ACC112 (cell line): ENCODE measurements at regions not wholly inside any gene's neighbourhood (a gene's known extent, or its start where the extent isn't known, plus 50 kb on each side); places are given as distances from the start of the nearest gene placed in this dataset.

Experiments used
- H2AFZ ChIP-seq: fragments of 200-600 bp; sonication (generic); one replicate; pipeline ENCODE4 v1.6.0; 2017; ENCODE audit warnings: antibody characterized with exemption, low read length; ENCODE audit not compliant: unreplicated experiment
- H3K27ac ChIP-seq: fragments of 200-600 bp; sonication (generic); 2 replicates; pipeline ENCODE4 v1.5.1; 2014; ENCODE audit warnings: low read depth, mild to moderate bottlenecking, antibody characterized with exemption, low read length, moderate library complexity
- H3K27me3 ChIP-seq: fragments of 200-600 bp; sonication (generic); 2 replicates; pipeline ENCODE4 v1.6.1; 2014; ENCODE audit warnings: mild to moderate bottlenecking, antibody characterized with exemption, low read length, moderate library complexity, mixed read lengths; ENCODE audit not compliant: insufficient read depth
- H3K36me3 ChIP-seq: fragments of 200-600 bp; sonication (generic); 2 replicates; pipeline ENCODE4 v1.6.1; 2016; ENCODE audit warnings: mild to moderate bottlenecking, antibody characterized with exemption, low read length, moderate library complexity, mixed read lengths; ENCODE audit not compliant: insufficient read depth
- H3K4me1 ChIP-seq: fragments of 200-600 bp; sonication (generic); one replicate; pipeline ENCODE4 v1.6.1; 2016; ENCODE audit warnings: low read length, mixed read lengths; ENCODE audit not compliant: insufficient read depth, unreplicated experiment, control insufficient read depth
- H3K4me3 ChIP-seq: fragments of 200-600 bp; sonication (generic); 2 replicates; pipeline ENCODE4 v1.5.1; 2014; ENCODE audit warnings: mild to moderate bottlenecking, low read depth, low read length
- H3K79me2 ChIP-seq: fragments of 200-600 bp; sonication (generic); one replicate; pipeline ENCODE4 v1.6.0; 2016; ENCODE audit warnings: low read length; ENCODE audit not compliant: control insufficient read depth, unreplicated experiment, insufficient read depth

DNA sequence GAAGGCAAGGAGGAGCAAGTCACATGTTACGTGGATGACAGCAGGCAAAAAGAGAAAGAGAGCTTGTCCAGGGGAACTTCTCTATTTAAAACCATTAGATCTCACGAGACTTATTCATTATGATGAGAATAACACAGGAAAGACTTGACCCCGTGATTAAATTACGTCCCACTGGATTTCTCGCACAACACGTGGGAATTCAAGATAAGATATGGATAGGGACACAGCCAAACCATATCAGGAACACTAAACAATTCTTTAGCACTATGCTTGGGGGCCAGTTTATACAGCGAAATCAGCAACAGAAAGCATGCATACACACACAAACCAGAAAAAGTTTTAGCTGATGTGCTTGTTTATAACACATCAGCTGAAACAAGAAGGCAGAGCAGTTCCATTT is 704.2 kb downstream of the OTOL1 start:
- H3K27ac ChIP-seq: no peak overlapping the region
- no peaks in the 10 kb centered on the region for H3K27me3 ChIP-seq
- no peaks in the 10 kb centered on the region for H3K36me3 ChIP-seq
- H3K4me3 ChIP-seq: no peak overlapping the region
- no peaks in the 10 kb centered on the region for H3K79me2 ChIP-seq
- no peak overlapping the region for H2AFZ ChIP-seq
- peaks cover 6% of the 10 kb centered on the region for H3K4me1 ChIP-seq

DNA sequence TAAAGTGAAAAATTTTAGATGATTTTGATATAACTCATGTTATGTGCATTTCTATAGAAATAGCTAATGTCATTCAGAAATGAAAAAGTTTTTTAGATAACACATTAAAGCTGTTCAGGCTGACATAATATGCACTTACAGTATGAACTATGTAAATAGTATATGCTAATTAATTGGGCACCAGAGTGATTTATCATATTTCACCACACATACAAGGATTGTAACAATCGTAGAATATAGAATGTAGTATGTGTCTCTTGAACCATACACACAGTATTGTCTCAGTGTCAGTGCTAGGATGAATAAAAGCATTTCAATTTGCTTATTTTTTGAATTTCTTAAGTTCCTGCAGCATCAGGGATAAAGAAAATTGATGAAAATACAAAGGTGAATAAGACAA is 710.0 kb downstream of the OTOL1 start:
- no peaks in the 10 kb centered on the region for H3K36me3 ChIP-seq
- H3K27ac ChIP-seq: no peak overlapping the region
- H3K27me3 ChIP-seq: no peaks in the 10 kb centered on the region
- no peaks in the 10 kb centered on the region for H3K79me2 ChIP-seq
- no peak overlapping the region for H2AFZ ChIP-seq
- peaks cover 6% of the 10 kb centered on the region for H3K4me1 ChIP-seq
- H3K4me3 ChIP-seq: no peak overlapping the region

DNA sequence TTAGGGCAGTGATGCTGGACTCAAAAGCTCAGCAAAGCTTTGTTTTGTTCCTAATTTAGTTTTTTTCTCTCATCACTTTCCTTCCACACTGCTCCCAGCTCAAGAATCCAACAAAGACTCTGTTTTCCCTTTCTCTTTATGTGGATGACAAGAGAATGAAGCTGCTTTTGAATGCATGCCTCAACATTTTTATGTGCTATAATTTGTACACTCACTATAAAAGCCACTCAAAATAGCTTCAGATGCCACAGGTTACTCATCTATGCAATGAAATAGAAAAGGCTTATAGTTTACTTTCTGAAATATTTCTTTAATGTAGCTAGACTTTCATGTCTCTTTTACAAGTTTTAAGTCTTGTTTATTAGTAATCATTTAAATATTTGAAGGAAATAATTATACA is 714.9 kb downstream of the OTOL1 start:
- no peaks in the 10 kb centered on the region for H3K4me1 ChIP-seq
- H2AFZ ChIP-seq: no peak overlapping the region
- no peak overlapping the region for H3K4me3 ChIP-seq
- no peak overlapping the region for H3K27ac ChIP-seq
- no peaks in the 10 kb centered on the region for H3K79me2 ChIP-seq
- H3K36me3 ChIP-seq: no peaks in the 10 kb centered on the region
- no peaks in the 10 kb centered on the region for H3K27me3 ChIP-seq

DNA sequence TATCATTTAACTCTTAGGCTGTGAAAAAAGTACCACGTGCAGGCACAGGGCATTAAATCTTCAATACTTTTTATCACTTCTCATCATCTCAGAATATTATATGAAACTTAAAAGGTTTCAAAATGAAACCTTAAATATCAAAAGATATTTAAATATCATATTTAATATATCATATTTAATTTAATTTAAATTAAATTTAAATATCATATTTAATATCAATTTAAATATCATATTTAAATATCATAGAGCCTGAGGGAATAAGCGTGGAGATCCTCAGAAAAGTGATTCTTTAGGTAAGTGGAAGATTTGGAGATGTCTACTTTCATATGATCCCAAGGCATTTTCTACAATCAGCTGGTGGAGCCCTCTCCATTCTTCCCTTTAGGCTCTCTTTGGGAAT is 716.6 kb downstream of the OTOL1 start:
- Histone ChIP-seq H3K36me3 (no peaks in the 10 kb centered on the region), H3K79me2 (no peaks in the 10 kb centered on the region), H2AFZ (no peak overlapping the region), H3K27me3 (no peaks in the 10 kb centered on the region), H3K4me1 (no peaks in the 10 kb centered on the region), H3K27ac (no peak overlapping the region), H3K4me3 (no peak overlapping the region)

DNA sequence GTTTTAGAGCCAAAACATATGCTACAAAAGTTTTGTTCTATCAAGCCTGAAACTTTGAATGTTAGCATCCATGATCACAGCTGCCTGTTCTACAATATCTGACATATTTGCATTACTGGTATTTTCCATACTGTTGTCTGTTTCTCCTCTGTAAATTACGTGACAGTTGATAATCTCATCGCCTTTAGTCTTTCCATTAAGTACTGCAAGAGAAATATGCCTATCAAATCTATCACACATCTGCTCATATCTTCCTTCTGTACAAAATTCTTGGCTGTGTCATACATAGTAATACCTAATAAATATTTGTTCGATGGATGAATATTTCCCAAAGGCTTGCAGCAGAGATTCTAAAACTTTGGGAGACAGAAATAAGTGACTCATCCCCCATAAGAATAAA is 717.3 kb downstream of the OTOL1 start:
- H3K79me2 ChIP-seq: no peaks in the 10 kb centered on the region
- no peaks in the 10 kb centered on the region for H3K27me3 ChIP-seq
- H3K27ac ChIP-seq: no peak overlapping the region
- H2AFZ ChIP-seq: no peak overlapping the region
- no peaks in the 10 kb centered on the region for H3K36me3 ChIP-seq
- H3K4me3 ChIP-seq: no peak overlapping the region
- H3K4me1 ChIP-seq: no peaks in the 10 kb centered on the region

DNA sequence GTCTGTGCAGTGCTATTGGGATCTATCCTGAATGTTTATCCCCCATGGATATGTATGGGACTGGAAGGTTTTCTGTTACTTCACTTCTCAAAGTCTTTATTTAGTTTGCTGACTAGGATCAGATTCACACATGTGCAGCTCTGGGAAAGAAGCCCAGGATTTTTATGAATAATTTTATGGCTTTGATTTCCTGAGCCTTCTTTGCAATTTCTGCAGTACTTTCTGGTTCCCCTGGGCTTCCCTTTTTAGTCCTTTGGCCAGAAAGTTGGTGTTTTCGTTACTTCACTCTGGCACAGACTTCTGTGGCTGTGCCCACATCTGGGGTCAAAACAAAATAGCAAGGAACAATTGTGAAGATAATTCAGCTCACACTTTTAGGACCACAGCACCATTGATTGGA is 721.0 kb downstream of the OTOL1 start:
- H3K36me3 ChIP-seq: no peaks in the 10 kb centered on the region
- H3K79me2 ChIP-seq: no peaks in the 10 kb centered on the region
- no peaks in the 10 kb centered on the region for H3K27me3 ChIP-seq
- H3K27ac ChIP-seq: no peak overlapping the region
- peak overlapping the region; percentile 25; the same call in 1 of the 2 replicates for H3K4me3 ChIP-seq
- peak overlapping the region; percentile 85 for H2AFZ ChIP-seq
- no peaks in the 10 kb centered on the region for H3K4me1 ChIP-seq

DNA sequence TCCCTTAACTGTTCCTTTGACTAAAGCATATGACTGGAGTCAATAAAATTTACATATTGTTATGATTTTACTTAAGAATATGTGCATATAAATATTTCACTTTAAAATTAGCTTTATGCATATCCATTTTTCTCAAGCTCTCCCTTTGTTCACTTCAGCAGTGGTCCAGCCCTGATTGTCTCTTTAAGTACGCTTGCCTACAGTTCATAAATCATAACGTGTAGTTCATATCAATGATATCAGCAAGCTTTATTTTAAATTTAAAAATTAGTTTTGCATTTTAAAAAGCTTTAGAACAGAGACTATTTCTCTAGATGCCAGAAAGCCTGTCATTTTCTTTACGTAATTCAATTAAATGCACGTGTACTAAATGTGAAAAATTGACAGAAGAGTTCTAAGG is 721.9 kb downstream of the OTOL1 start:
- Histone ChIP-seq H3K79me2 (no peaks in the 10 kb centered on the region), H3K36me3 (no peaks in the 10 kb centered on the region), H3K27ac (no peak overlapping the region), H3K4me1 (no peaks in the 10 kb centered on the region), H3K27me3 (no peaks in the 10 kb centered on the region), H3K4me3 (no peak overlapping the region), H2AFZ (no peak overlapping the region)

DNA sequence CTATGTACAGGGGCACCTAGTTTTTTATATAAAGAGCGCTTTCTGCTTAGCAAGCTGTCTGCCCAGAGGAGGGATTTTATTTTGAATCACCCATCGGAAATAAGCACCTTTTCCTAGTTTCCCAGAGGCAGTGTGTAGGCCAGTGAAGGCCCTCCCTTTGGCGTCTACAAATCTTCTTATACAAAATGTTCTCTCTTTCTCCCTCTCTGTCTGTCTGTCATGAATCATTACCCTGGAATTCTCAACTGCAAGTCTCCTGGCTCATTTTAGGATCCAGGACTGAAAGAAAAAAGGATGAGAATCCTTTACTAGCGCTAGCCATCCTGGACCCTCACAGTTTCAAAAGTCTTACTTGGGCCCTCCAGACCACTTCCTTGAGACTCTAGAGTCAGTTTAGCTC is 728.1 kb downstream of the OTOL1 start:
- H3K79me2 ChIP-seq: no peaks in the 10 kb centered on the region
- no peaks in the 10 kb centered on the region for H3K36me3 ChIP-seq
- no peaks in the 10 kb centered on the region for H3K27me3 ChIP-seq
- H2AFZ ChIP-seq: no peak overlapping the region
- H3K4me1 ChIP-seq: no peaks in the 10 kb centered on the region
- no peak overlapping the region for H3K27ac ChIP-seq
- H3K4me3 ChIP-seq: no peak overlapping the region

DNA sequence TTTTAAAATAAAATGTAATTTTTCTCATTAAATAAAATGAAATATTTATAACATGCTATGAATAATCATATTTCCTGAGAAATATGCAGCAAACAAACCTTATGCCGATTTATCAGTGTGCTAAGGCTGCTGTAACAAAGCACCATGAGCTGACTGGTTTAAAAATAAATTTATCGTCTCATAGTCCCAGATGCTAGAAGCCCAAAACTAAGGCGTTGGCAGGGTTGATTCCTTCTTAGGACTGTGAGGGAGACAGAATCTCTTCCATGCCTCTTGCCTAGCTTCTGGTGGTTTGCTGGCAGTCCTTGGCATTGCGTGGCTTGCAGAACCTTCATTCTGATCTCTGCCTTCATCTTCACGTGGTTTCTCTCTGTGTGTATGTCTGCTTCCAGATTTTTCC is 740.3 kb downstream of the OTOL1 start:
- Histone ChIP-seq H3K27ac (no peak overlapping the region), H3K4me1 (no peaks in the 10 kb centered on the region), H3K4me3 (no peak overlapping the region), H3K36me3 (no peaks in the 10 kb centered on the region), H2AFZ (no peak overlapping the region), H3K27me3 (no peaks in the 10 kb centered on the region), H3K79me2 (no peaks in the 10 kb centered on the region)

DNA sequence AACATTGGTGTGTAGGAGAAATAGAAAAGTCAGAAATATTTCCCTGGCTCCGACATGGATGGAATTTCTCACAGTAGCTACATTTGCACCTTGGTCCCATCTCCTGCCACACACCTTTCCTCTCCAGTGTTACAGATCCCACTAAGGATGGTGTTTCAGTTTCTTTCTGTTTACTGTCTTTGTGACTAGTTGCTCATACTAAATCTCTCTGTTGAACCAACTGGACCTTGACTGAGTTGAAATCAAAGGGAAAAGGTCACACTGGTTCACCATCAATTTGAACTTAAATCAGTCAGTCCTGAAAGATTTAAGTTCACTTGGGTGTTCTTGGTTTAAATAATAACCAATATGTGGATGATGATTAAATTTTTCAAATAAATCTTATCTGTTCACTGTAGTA is 754.2 kb downstream of the OTOL1 start:
- no peaks in the 10 kb centered on the region for H3K36me3 ChIP-seq
- no peak overlapping the region for H2AFZ ChIP-seq
- H3K79me2 ChIP-seq: no peaks in the 10 kb centered on the region
- H3K27ac ChIP-seq: no peak overlapping the region
- H3K4me3 ChIP-seq: no peak overlapping the region
- H3K27me3 ChIP-seq: no peaks in the 10 kb centered on the region
- H3K4me1 ChIP-seq: no peaks in the 10 kb centered on the region

DNA sequence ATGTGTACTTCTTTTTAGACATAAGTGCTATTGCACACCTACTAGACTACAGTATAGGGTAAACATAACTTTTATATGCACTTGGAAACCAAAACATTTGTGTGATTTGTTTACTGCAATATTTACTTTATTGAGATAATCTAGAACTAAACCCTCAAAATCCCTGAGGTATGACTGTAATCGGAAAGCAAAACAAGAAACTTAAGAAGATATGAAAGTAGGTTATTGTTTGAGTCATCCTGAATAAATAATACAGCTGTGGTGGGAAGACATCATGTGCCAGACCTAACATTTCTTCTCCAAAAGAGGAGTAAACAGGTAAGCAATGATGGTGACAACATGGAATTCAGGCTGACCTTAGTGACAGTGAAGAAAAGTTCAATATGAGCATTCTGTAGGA is 765.5 kb downstream of the OTOL1 start:
- Histone ChIP-seq H3K27ac (no peak overlapping the region), H3K79me2 (no peaks in the 10 kb centered on the region), H3K27me3 (no peaks in the 10 kb centered on the region), H3K4me1 (no peaks in the 10 kb centered on the region), H3K4me3 (no peak overlapping the region), H3K36me3 (no peaks in the 10 kb centered on the region), H2AFZ (no peak overlapping the region)

DNA sequence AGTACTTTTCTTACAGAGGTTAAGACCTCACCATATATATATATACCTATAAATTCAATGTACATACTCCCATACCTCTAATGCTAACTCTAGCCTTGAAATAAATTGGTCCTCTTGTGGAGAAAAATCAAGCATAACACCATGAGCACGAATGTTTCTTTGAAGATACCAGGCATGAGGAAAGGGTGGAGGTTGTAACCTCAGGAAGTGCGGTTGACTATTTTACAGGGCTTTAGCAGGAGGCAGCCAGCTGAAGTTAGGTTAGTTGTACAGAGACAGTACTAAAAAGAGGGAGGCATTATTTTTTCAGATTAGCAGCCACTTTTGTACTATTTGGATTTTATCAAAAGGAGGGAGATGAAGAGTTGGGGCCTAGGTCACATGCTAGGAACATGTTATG is 767.0 kb downstream of the OTOL1 start:
- Histone ChIP-seq H2AFZ (no peak overlapping the region), H3K79me2 (no peaks in the 10 kb centered on the region), H3K27ac (no peak overlapping the region), H3K27me3 (no peaks in the 10 kb centered on the region), H3K4me3 (no peak overlapping the region), H3K36me3 (no peaks in the 10 kb centered on the region), H3K4me1 (no peaks in the 10 kb centered on the region)
